HepG2 (cell line): ENCODE measurements at regions not wholly inside any gene's neighbourhood (a gene's known extent, or its start where the extent isn't known, plus 50 kb on each side); places are given as distances from the start of the nearest gene placed in this dataset.

Experiments
- ARNT2 ChIP-seq: sonication (generic); formaldehyde crosslinking; IDR thresholded peaks from 2 replicates; pipeline ENCODE4 v1.8.0; 2022; ENCODE audit warnings: mild to moderate bottlenecking, low read depth, missing genetic modification reagents, moderate library complexity
- CENPX ChIP-seq: sonication (generic); formaldehyde crosslinking; IDR thresholded peaks from 2 replicates; pipeline ENCODE4 v1.9.0; 2021; ENCODE audit warnings: mild to moderate bottlenecking, missing genetic modification reagents, moderate library complexity
- CREB3 ChIP-seq: sonication (generic); formaldehyde crosslinking; IDR thresholded peaks from 2 replicates; pipeline ENCODE4 v1.5.0; 2020; ENCODE audit warnings: missing genetic modification reagents
- E2F5 ChIP-seq: sonication (generic); formaldehyde crosslinking; conservative IDR thresholded peaks from 2 replicates; pipeline ENCODE4 v1.4.0; 2020; ENCODE audit warnings: missing genetic modification reagents
- FOXO1 ChIP-seq: sonication (generic); formaldehyde crosslinking; IDR thresholded peaks from 2 replicates; pipeline ENCODE4 v1.4.0; 2020; ENCODE audit warnings: missing genetic modification reagents
- MAX ChIP-seq: IDR thresholded peaks from 2 replicates; pipeline ENCODE4 v1.6.1; 2012; ENCODE audit warnings: inconsistent platforms
- NPAS2 ChIP-seq: sonication (generic); formaldehyde crosslinking; IDR thresholded peaks from 2 replicates; pipeline ENCODE4 v1.8.0; 2022; ENCODE audit warnings: mild to moderate bottlenecking, missing genetic modification reagents, borderline replicate concordance
- POGZ ChIP-seq: sonication (generic); formaldehyde crosslinking; IDR thresholded peaks from 2 replicates; pipeline ENCODE4 v1.4.0; 2020; ENCODE audit warnings: mild to moderate bottlenecking, missing genetic modification reagents
- PRDM10 ChIP-seq: sonication (generic); formaldehyde crosslinking; IDR thresholded peaks from 2 replicates; pipeline ENCODE4 v1.4.0; 2020; ENCODE audit warnings: low read depth, missing genetic modification reagents
- RFXANK ChIP-seq: IDR thresholded peaks from 2 replicates; pipeline ENCODE4 v1.6.1; 2016
- SP140L ChIP-seq: sonication (generic); formaldehyde crosslinking; IDR thresholded peaks from 2 replicates; pipeline ENCODE4 v1.4.0; 2020; ENCODE audit warnings: missing genetic modification reagents, borderline replicate concordance
- STAT5B ChIP-seq: sonication (generic); formaldehyde crosslinking; IDR thresholded peaks from 2 replicates; pipeline ENCODE4 v1.4.0; 2020; ENCODE audit warnings: missing genetic modification reagents
- ZBTB7B ChIP-seq: sonication (generic); formaldehyde crosslinking; IDR thresholded peaks from 2 replicates; pipeline ENCODE4 v1.4.0; 2020; ENCODE audit warnings: missing genetic modification reagents
- ZNF224 ChIP-seq: sonication (generic); formaldehyde crosslinking; IDR thresholded peaks from 2 replicates; pipeline ENCODE4 v1.5.0; 2020; ENCODE audit warnings: mild to moderate bottlenecking, missing genetic modification reagents
- ZNF337 ChIP-seq: sonication (generic); formaldehyde crosslinking; IDR thresholded peaks from 2 replicates; pipeline ENCODE4 v1.5.1; 2020; ENCODE audit warnings: missing genetic modification reagents, low read depth, mild to moderate bottlenecking, borderline replicate concordance
- ZNF431 ChIP-seq: sonication (generic); formaldehyde crosslinking; IDR thresholded peaks from 2 replicates; pipeline ENCODE4 v1.9.0; 2022; ENCODE audit warnings: missing genetic modification reagents, low read depth, mild to moderate bottlenecking, borderline replicate concordance
- ZNF484 ChIP-seq: sonication (generic); formaldehyde crosslinking; IDR thresholded peaks from 2 replicates; pipeline ENCODE4 v1.5.1; 2020; ENCODE audit warnings: mild to moderate bottlenecking, low read depth, missing genetic modification reagents, borderline replicate concordance
- ZNF550 ChIP-seq: sonication (generic); formaldehyde crosslinking; IDR thresholded peaks from 2 replicates; pipeline ENCODE4 v1.4.0; 2020; ENCODE audit warnings: mild to moderate bottlenecking, missing genetic modification reagents, borderline replicate concordance
- ZNF577 ChIP-seq: sonication (generic); formaldehyde crosslinking; IDR thresholded peaks from 2 replicates; pipeline ENCODE4 v1.4.0; 2020; ENCODE audit warnings: mild to moderate bottlenecking, low read depth, missing genetic modification reagents, borderline replicate concordance
- ZNF589 ChIP-seq: sonication (generic); formaldehyde crosslinking; conservative IDR thresholded peaks from 2 replicates; pipeline ENCODE4 v1.8.0; 2022; ENCODE audit warnings: mild to moderate bottlenecking, moderate library complexity, missing genetic modification reagents
- ZNF614 ChIP-seq: IDR thresholded peaks from 2 replicates; pipeline ENCODE4 v1.6.1; 2018; ENCODE audit warnings: missing biosample characterization, missing genetic modification reagents, inconsistent platforms, borderline replicate concordance

- TF ChIP-seq ZNF614 (no peak), MAX (no peak), ZBTB7B (peak; percentile 47; the same call in 1 of the 2 replicates), E2F5 (CRISPR knock-in tag) (no peak), ZNF484 (CRISPR knock-in tag) (no peak), ZNF431 (CRISPR knock-in tag) (0 out of 2 replicates have a peak, but pooled peaks have one; percentile 18), FOXO1 (CRISPR knock-in tag) (0 out of 2 replicates have a peak, but pooled peaks have one; percentile 50), NPAS2 (no peak), CENPX (CRISPR knock-in tag) (no peak), ZNF550 (no peak), ZNF337 (CRISPR knock-in tag) (no peak), ARNT2 (CRISPR knock-in tag) (no peak), ZNF577 (CRISPR knock-in tag) (no peak), ZNF224 (CRISPR knock-in tag) (no peak), ZNF589 (CRISPR knock-in tag) (no peak), POGZ (peak; percentile 43; the same call in 1 of the 2 replicates), SP140L (CRISPR knock-in tag) (no peak), PRDM10 (CRISPR knock-in tag) (no peak), STAT5B (no peak), RFXANK (CRISPR knock-in tag) (no peak), CREB3 (CRISPR knock-in tag) (no peak)
Measured at GRCh38 chr2:45256867-45257641, 247.8 kb upstream of the SIX2 start (continued).
